Stimulated activated CD4-positive, alpha-beta T cell treated with anti-CD3 and anti-CD28 coated beads, Interleukin-12 subunit alpha, Interleukin-12 subunit beta, amount 100 ng/mL, for 24 hours (primary cell): ENCODE measurements at regions not wholly inside any gene's neighbourhood (a gene's known extent, or its start where the extent isn't known, plus 50 kb on each side); places are given as distances from the start of the nearest gene placed in this dataset.

ENCODE experiments used
- DNase-seq, 2 experiments: peaks; one replicate each; pipeline ENCODE4 v3.0.0-alpha.2; 2020; ENCODE audit warnings: low read depth in 2 of 2

- DNase-seq, result no peak
Observed at GRCh38 chr7:69129951-69130350, 468.3 kb upstream of the AUTS2 start.

GRCh38 chr7:69130396-69130795 is 467.9 kb upstream of the AUTS2 start:
- DNase-seq, result no peak

- no peak for DNase-seq
Observed at GRCh38 chr7:69134316-69134715, 464.0 kb upstream of the AUTS2 start.

- no peak for DNase-seq
Observed at GRCh38 chr7:69147631-69148030, 450.6 kb upstream of the AUTS2 start.

- DNase-seq, result no peak
Observed at GRCh38 chr7:69149804-69150782, 448.2 kb upstream of the AUTS2 start.

- no peak for DNase-seq
Observed at GRCh38 chr7:69162326-69162725, 435.9 kb upstream of the AUTS2 start.

GRCh38 chr7:69162931-69163670 is 435.2 kb upstream of the AUTS2 start:
- DNase-seq, result no peak

GRCh38 chr7:69166979-69167516 is 431.2 kb upstream of the AUTS2 start:
- DNase-seq, result no peak

- no peak for DNase-seq
Observed at GRCh38 chr7:69169386-69169785, 428.9 kb upstream of the AUTS2 start.

- DNase-seq, result no peak
Observed at GRCh38 chr7:69172357-69173077, 425.8 kb upstream of the AUTS2 start.

GRCh38 chr7:69173341-69173740 is 424.9 kb upstream of the AUTS2 start:
- DNase-seq, result no peak

GRCh38 chr7:69173846-69174245 is 424.4 kb upstream of the AUTS2 start:
- DNase-seq, result no peak

- DNase-seq, result no peak
Observed at GRCh38 chr7:69176841-69177240, 421.4 kb upstream of the AUTS2 start.

GRCh38 chr7:69177461-69177861 is 420.8 kb upstream of the AUTS2 start:
- no peak for DNase-seq

GRCh38 chr7:69177941-69178494 is 420.3 kb upstream of the AUTS2 start:
- no peak for DNase-seq

GRCh38 chr7:69180662-69181061 is 417.6 kb upstream of the AUTS2 start:
- DNase-seq, result no peak

- DNase-seq, result no peak
Observed at GRCh38 chr7:69182596-69183467, 415.4 kb upstream of the AUTS2 start.

GRCh38 chr7:69184339-69184738 is 413.9 kb upstream of the AUTS2 start:
- DNase-seq, result no peak

- DNase-seq, result no peak
Observed at GRCh38 chr7:69185170-69185569, 413.1 kb upstream of the AUTS2 start.

- no peak for DNase-seq
Observed at GRCh38 chr7:69186974-69187373, 411.3 kb upstream of the AUTS2 start.
